WTC11 (cell line): ENCODE measurements at regions not wholly inside any gene's neighbourhood (a gene's known extent, or its start where the extent isn't known, plus 50 kb on each side); places are given as distances from the start of the nearest gene placed in this dataset.

Experiments
- ATAC-seq: fragments of 200-7000 bp; cut with Tn5 transposase; 2 replicates; pipeline ENCODE4 v1.10.0; 2021; ENCODE audit warnings: mild to moderate bottlenecking, moderate library complexity
- CTCF ChIA-PET: fragments of 300-600 bp; sonication (Branson Sonifier 250); formaldehyde crosslinking; loops from one replicate; lab custom pipeline; 2021; ENCODE audit warnings: antibody characterized with exemption; lab: Charles Lee
- POLR2A ChIA-PET: fragments of 350-600 bp; sonication (Branson Sonifier 250); formaldehyde crosslinking; loops from one replicate; lab custom pipeline; 2021; ENCODE audit warnings: antibody characterized with exemption; lab: Charles Lee
- DNase-seq: peaks from one replicate; pipeline ENCODE4 v3.0.0; 2021; ENCODE audit warnings: low spot score
- H3K27ac Mint-ChIP-seq: 2 replicates; pipeline ENCODE4 v1.8.0; 2021; ENCODE audit warnings: mixed read lengths
- H3K27me3 Mint-ChIP-seq: 2 replicates; pipeline ENCODE4 v1.8.0; 2021; ENCODE audit warnings: low read depth, mild to moderate bottlenecking, moderate library complexity, mixed read lengths
- H3K36me3 Mint-ChIP-seq: 2 replicates; pipeline ENCODE4 v1.8.0; 2021; ENCODE audit warnings: mixed read lengths
- H3K4me1 Mint-ChIP-seq: 2 replicates; pipeline ENCODE4 v1.8.0; 2022; ENCODE audit warnings: mixed read lengths
- H3K4me3 Mint-ChIP-seq: 2 replicates; pipeline ENCODE4 v1.8.0; 2021; ENCODE audit warnings: mild to moderate bottlenecking, moderate library complexity, mixed read lengths
- H3K9me3 Mint-ChIP-seq: 2 replicates; pipeline ENCODE4 v1.8.0; 2021; ENCODE audit warnings: mixed read lengths
- CREM ChIP-seq: sonication (generic); formaldehyde crosslinking; IDR thresholded peaks from 2 replicates; pipeline ENCODE4 v1.8.1; 2022; ENCODE audit warnings: mild to moderate bottlenecking, missing genetic modification reagents, moderate library complexity
- FOXK1 ChIP-seq: sonication (generic); formaldehyde crosslinking; IDR thresholded peaks from 2 replicates; pipeline ENCODE4 v1.8.0; 2022; ENCODE audit warnings: mild to moderate bottlenecking, moderate library complexity, missing genetic modification reagents
- GTF2I ChIP-seq: fragments of 250-450 bp; sonication (Bioruptor Pico); conservative IDR thresholded peaks from 2 replicates; pipeline ENCODE4 v1.4.0; 2021; ENCODE audit warnings: mild to moderate bottlenecking
- IRF2 ChIP-seq: sonication (generic); formaldehyde crosslinking; IDR thresholded peaks from 2 replicates; pipeline ENCODE4 v1.8.0; 2022; ENCODE audit warnings: low read depth, missing genetic modification reagents, borderline replicate concordance
- NFYB ChIP-seq: sonication (generic); formaldehyde crosslinking; conservative IDR thresholded peaks from 2 replicates; pipeline ENCODE4 v1.8.0; 2022; ENCODE audit warnings: low read depth, missing genetic modification reagents
- ZNF423 ChIP-seq: fragments of 250-450 bp; sonication (Bioruptor Pico); IDR thresholded peaks from 2 replicates; pipeline ENCODE4 v2.1.2; 2022; ENCODE audit warnings: mild to moderate bottlenecking, moderate library complexity
- TF ChIP-seq, protein P1 (sequence below): sonication (generic); formaldehyde crosslinking; IDR thresholded peaks from 2 replicates; pipeline ENCODE4 v1.8.0; 2022; ENCODE audit warnings: missing genetic modification reagents
- TF ChIP-seq, protein P2 (sequence below): sonication (generic); formaldehyde crosslinking; IDR thresholded peaks from 2 replicates; pipeline ENCODE4 v1.8.0; 2023; ENCODE audit warnings: missing genetic modification reagents
- TF ChIP-seq, protein P3 (sequence below): sonication (generic); formaldehyde crosslinking; IDR thresholded peaks from 2 replicates; pipeline ENCODE4 v1.8.1; 2023; ENCODE audit warnings: mild to moderate bottlenecking, missing genetic modification reagents, borderline replicate concordance
- TF ChIP-seq, protein P4 (sequence below): sonication (generic); formaldehyde crosslinking; IDR thresholded peaks from 2 replicates; pipeline ENCODE4 v1.8.1; 2023; ENCODE audit warnings: mild to moderate bottlenecking, missing genetic modification reagents, moderate library complexity

DNA sequence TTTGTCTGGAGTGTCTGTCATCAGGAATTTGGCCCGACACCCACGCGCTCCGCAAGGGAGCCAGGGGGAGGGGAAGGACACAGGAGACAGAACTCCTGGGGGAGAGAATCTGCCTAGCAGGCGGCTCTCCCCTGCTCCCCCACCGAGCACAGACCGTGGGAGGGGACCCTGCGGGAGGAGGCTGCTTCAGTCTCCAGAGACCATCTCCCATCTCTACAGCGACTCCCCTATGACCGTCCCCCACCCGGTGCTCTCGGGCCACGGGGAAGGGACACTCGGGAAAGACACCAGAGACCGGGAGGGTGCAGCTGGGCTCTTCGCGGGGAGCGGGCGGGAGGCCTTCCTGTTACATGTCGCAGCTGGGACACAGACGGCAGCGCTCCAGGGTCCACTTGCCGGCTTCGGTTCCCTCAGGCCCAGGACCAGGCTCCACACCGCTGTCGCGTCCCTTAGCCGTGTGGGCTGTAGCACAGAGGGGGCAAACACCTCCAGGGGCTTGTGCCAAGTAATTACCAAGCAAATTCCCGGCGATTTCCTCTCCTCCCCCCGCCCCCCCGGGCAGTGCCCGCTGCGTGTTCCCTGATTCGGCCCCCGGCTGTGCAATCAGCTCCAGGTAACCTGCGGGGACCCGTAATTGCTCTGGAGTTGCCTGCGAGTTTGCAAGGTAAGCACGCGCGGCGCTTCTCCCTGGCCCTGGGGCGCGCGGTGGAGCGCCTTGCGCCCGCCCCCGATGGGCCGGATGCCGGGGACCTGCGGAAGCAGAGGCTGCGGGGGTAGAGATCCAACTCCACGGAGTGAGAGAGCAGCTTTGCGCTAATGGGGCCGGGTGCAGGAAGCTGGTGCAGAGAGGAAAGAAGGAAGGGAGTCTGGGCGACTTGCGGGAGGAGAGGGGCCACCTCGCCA lies 155.1 kb upstream of the CADM1 start:
- POLR2A ChIA-PET, result interaction anchor here (0.7 kb wide), 1 partner anchor 155 kb away, joined by 3 read pairs; the partner anchor contains the start of gene CADM1
- no peak for TF ChIP-seq NFYB (CRISPR knock-in tag)
- no peak for TF ChIP-seq IRF2 (CRISPR knock-in tag)
- TF ChIP-seq GTF2I (CRISPR knock-in tag), result 0 out of 2 replicates have a peak, but pooled peaks have one; percentile 35
- TF ChIP-seq, protein P1, sequence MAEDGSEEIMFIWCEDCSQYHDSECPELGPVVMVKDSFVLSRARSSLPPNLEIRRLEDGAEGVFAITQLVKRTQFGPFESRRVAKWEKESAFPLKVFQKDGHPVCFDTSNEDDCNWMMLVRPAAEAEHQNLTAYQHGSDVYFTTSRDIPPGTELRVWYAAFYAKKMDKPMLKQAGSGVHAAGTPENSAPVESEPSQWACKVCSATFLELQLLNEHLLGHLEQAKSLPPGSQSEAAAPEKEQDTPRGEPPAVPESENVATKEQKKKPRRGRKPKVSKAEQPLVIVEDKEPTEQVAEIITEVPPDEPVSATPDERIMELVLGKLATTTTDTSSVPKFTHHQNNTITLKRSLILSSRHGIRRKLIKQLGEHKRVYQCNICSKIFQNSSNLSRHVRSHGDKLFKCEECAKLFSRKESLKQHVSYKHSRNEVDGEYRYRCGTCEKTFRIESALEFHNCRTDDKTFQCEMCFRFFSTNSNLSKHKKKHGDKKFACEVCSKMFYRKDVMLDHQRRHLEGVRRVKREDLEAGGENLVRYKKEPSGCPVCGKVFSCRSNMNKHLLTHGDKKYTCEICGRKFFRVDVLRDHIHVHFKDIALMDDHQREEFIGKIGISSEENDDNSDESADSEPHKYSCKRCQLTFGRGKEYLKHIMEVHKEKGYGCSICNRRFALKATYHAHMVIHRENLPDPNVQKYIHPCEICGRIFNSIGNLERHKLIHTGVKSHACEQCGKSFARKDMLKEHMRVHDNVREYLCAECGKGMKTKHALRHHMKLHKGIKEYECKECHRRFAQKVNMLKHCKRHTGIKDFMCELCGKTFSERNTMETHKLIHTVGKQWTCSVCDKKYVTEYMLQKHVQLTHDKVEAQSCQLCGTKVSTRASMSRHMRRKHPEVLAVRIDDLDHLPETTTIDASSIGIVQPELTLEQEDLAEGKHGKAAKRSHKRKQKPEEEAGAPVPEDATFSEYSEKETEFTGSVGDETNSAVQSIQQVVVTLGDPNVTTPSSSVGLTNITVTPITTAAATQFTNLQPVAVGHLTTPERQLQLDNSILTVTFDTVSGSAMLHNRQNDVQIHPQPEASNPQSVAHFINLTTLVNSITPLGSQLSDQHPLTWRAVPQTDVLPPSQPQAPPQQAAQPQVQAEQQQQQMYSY (CRISPR knock-in tag), result no peak
- TF ChIP-seq, protein P2, sequence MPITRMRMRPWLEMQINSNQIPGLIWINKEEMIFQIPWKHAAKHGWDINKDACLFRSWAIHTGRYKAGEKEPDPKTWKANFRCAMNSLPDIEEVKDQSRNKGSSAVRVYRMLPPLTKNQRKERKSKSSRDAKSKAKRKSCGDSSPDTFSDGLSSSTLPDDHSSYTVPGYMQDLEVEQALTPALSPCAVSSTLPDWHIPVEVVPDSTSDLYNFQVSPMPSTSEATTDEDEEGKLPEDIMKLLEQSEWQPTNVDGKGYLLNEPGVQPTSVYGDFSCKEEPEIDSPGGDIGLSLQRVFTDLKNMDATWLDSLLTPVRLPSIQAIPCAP (CRISPR knock-in tag), result no peak
- TF ChIP-seq, protein P3, sequence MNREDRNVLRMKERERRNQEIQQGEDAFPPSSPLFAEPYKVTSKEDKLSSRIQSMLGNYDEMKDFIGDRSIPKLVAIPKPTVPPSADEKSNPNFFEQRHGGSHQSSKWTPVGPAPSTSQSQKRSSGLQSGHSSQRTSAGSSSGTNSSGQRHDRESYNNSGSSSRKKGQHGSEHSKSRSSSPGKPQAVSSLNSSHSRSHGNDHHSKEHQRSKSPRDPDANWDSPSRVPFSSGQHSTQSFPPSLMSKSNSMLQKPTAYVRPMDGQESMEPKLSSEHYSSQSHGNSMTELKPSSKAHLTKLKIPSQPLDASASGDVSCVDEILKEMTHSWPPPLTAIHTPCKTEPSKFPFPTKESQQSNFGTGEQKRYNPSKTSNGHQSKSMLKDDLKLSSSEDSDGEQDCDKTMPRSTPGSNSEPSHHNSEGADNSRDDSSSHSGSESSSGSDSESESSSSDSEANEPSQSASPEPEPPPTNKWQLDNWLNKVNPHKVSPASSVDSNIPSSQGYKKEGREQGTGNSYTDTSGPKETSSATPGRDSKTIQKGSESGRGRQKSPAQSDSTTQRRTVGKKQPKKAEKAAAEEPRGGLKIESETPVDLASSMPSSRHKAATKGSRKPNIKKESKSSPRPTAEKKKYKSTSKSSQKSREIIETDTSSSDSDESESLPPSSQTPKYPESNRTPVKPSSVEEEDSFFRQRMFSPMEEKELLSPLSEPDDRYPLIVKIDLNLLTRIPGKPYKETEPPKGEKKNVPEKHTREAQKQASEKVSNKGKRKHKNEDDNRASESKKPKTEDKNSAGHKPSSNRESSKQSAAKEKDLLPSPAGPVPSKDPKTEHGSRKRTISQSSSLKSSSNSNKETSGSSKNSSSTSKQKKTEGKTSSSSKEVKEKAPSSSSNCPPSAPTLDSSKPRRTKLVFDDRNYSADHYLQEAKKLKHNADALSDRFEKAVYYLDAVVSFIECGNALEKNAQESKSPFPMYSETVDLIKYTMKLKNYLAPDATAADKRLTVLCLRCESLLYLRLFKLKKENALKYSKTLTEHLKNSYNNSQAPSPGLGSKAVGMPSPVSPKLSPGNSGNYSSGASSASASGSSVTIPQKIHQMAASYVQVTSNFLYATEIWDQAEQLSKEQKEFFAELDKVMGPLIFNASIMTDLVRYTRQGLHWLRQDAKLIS (CRISPR knock-in tag), result no peak
- TF ChIP-seq ZNF423 (CRISPR knock-in tag), result peak; percentile 85
- Mint-ChIP-seq H3K36me3 (no peaks in the 10 kb centered on the region), H3K27ac (no peak overlapping the region), H3K4me3 (peak overlapping the region; percentile 78), H3K27me3 (peaks cover 78% of the 10 kb centered on the region), H3K9me3 (no peaks in the 10 kb centered on the region), H3K4me1 (peaks cover 12% of the 10 kb centered on the region)
- DNase-seq, result peak; percentile 41
- CTCF ChIA-PET, result interaction anchor here (0.9 to 1.5 kb wide), 5 partner anchors 10 to 325 kb away, joined by 3 to 7 read pairs (median 4); no protein-coding TSS in a partner anchor
- peak; percentile 63 for ATAC-seq

DNA sequence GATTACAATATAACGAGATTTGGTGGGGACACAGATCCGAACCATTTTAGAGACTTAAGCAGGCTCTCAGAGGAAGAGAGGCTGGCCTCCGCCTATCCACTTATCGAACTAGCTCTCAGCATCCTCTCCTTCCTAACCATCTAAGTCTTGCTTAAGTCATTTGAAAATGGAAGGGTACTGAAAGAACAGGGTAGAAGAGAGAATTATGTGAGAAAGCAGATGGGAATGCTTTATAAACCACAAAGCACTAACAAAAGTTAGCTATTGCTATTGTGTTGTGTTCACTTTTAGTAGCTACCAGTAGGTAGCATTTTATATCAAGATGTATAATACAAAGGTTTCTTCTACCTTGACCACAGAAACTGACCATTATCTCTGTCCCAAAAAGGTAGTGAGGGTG lies 153.4 kb upstream of the CADM1 start:
- Mint-ChIP-seq H3K27ac (no peak overlapping the region), H3K4me3 (no peak overlapping the region), H3K27me3 (peaks cover 74% of the 10 kb centered on the region)
- TF ChIP-seq, protein P4, sequence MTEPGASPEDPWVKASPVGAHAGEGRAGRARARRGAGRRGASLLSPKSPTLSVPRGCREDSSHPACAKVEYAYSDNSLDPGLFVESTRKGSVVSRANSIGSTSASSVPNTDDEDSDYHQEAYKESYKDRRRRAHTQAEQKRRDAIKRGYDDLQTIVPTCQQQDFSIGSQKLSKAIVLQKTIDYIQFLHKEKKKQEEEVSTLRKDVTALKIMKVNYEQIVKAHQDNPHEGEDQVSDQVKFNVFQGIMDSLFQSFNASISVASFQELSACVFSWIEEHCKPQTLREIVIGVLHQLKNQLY (CRISPR knock-in tag), result no peak
- TF ChIP-seq, all 79 proteins: peak for 0
- CTCF ChIA-PET, result no interaction called here
- POLR2A ChIA-PET, result no interaction called here
- Mint-ChIP-seq H3K4me1 (peaks cover 12% of the 10 kb centered on the region), H3K9me3 (no peaks in the 10 kb centered on the region), H3K36me3 (no peaks in the 10 kb centered on the region)
- DNase-seq, result no peak
- no peak for ATAC-seq

DNA sequence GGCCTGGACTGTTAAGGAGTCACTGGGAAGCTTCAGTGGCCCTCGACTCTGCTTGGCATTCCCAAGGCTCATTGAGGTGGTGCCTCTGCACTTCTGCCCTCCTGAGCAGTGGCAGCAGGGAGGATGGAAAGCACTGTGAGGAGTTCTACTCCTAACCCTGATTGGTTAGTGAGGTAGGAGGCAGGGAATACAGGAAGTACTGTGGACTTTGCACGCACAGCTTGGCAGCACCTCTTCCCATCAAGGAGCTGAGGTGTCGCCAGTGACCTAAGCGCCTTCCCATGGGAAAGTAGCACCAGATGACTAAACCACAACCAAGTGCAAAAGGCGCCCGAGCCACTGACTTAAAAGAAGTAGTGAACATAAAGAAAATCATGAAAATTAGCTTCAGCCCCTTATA lies 152.5 kb upstream of the CADM1 start:
- Mint-ChIP-seq H3K4me3 (no peak overlapping the region), H3K4me1 (peaks cover 20% of the 10 kb centered on the region), H3K9me3 (no peaks in the 10 kb centered on the region), H3K27ac (no peak overlapping the region), H3K27me3 (peaks cover 66% of the 10 kb centered on the region), H3K36me3 (no peaks in the 10 kb centered on the region)
- ChIA-PET POLR2A (no interaction called here), CTCF (interaction anchor here (1.6 kb wide), 1 partner anchor 23 kb away, joined by 4 read pairs; no protein-coding TSS in a partner anchor)
- no peak for DNase-seq
- ATAC-seq, result peak; percentile 29
- no peak for TF ChIP-seq CREM (CRISPR knock-in tag)
- TF ChIP-seq GTF2I (CRISPR knock-in tag), result no peak
- no peak for TF ChIP-seq FOXK1 (CRISPR knock-in tag)
